ENCODE measurements at regions not wholly inside any gene's neighbourhood (a gene's known extent, or its start where the extent isn't known, plus 50 kb on each side); places are given as distances from the start of the nearest gene placed in this dataset.

- no peak for TF ChIP-seq REST (IDR thresholded peaks at IDR 0.05; ENCODE audit: low read depth, low read length)
- TF ChIP-seq CTCF (IDR thresholded peaks at IDR 0.05): no peak
- no peak for TF ChIP-seq MAX (IDR thresholded peaks at IDR 0.05; ENCODE audit: low read depth)
- TF ChIP-seq JUND (IDR thresholded peaks at IDR 0.05): 0 out of 2 replicates have a peak, but pooled peaks have one; percentile 6
- TF ChIP-seq EP300 (IDR thresholded peaks at IDR 0.05; ENCODE audit: borderline replicate concordance in 1 of 2, low read depth in 1 of 2, low read length in 1 of 2): no peak
- TF ChIP-seq YY1 (IDR thresholded peaks at IDR 0.05; ENCODE audit: low read depth): no peak
- no peak for TF ChIP-seq FOXJ3 (CRISPR knock-in tag; IDR thresholded peaks at IDR 0.05)
- TF ChIP-seq USF1 (IDR thresholded peaks at IDR 0.05; ENCODE audit: borderline replicate concordance, low read depth): no peak
- TF ChIP-seq TAF1 (IDR thresholded peaks at IDR 0.05; ENCODE audit: borderline replicate concordance, low read depth, low read length): no peak
- no peak for TF ChIP-seq SMC3 (IDR thresholded peaks at IDR 0.05; ENCODE audit: low read depth, low read length)
- no peak for TF ChIP-seq EZH2phosphoT487 (IDR thresholded peaks at IDR 0.05; ENCODE audit: borderline replicate concordance, low read depth)
- TF ChIP-seq POLR2AphosphoS5 (IDR thresholded peaks at IDR 0.05; ENCODE audit: low read depth, low read length): no peak
- no peak for TF ChIP-seq TEAD4 (IDR thresholded peaks at IDR 0.05; ENCODE audit: borderline replicate concordance, insufficient read depth)
Observed at GRCh38 chr3:106734712-106735111, 642.5 kb upstream of the CCDC54 start.

All from SK-N-SH (cell line).